HUES64 (cell line): ENCODE measurements at regions not wholly inside any gene's neighbourhood (a gene's known extent, or its start where the extent isn't known, plus 50 kb on each side); places are given as distances from the start of the nearest gene placed in this dataset.

Experiments used
- H3K27ac ChIP-seq: 2 replicates; pipeline ENCODE4 v1.7.0; 2013; ENCODE audit warnings: low read depth, low read length, inconsistent platforms
- H3K27me3 ChIP-seq: 2 replicates; pipeline ENCODE4 v1.6.1; 2013; ENCODE audit warnings: mild to moderate bottlenecking, low read length; ENCODE audit not compliant: insufficient read depth
- H3K36me3 ChIP-seq: 2 replicates; pipeline ENCODE4 v1.6.1; 2013; ENCODE audit warnings: mild to moderate bottlenecking, low read length; ENCODE audit not compliant: insufficient read depth
- H3K4me1 ChIP-seq: 2 replicates; pipeline ENCODE4 v1.6.1; 2013; ENCODE audit warnings: mild to moderate bottlenecking, low read length, moderate library complexity; ENCODE audit not compliant: insufficient read depth
- H3K4me3 ChIP-seq: 2 replicates; pipeline ENCODE4 v1.5.1; 2013; ENCODE audit warnings: mild to moderate bottlenecking, low read length, moderate library complexity
- H3K9ac ChIP-seq: 2 replicates; pipeline ENCODE4 v1.6.1; 2013; ENCODE audit warnings: mild to moderate bottlenecking, low read depth, low read length
- H3K9me3 ChIP-seq: 2 replicates; pipeline ENCODE4 v1.6.1; 2013; ENCODE audit warnings: low read depth, low read length; ENCODE audit not compliant: insufficient read depth
- WGBS: fragments of 150-250, 120-280 bp; methylation state at CpG from one replicate; pipeline ENCODE4 v1.1.7; 2013; ENCODE audit warnings: missing lambda C conversion rate; 5-methylcytosine and 5-hydroxymethylcytosine counted together

- WGBS: 92% methylated on average over 3 of the region's 3 CpGs
- Histone ChIP-seq H3K9me3 (no peaks in the 10 kb centered on the region), H3K27ac (no peak overlapping the region), H3K9ac (no peak overlapping the region), H3K27me3 (no peaks in the 10 kb centered on the region), H3K4me3 (no peak overlapping the region), H3K4me1 (peaks cover 7% of the 10 kb centered on the region), H3K36me3 (no peaks in the 10 kb centered on the region)
Observed at GRCh38 chr2:138324068-138324771, 177.3 kb upstream of the SPOPL start.

- no peaks in the 10 kb centered on the region for H3K36me3 ChIP-seq
- H3K9me3 ChIP-seq: no peaks in the 10 kb centered on the region
- no peaks in the 10 kb centered on the region for H3K4me1 ChIP-seq
- H3K27ac ChIP-seq: no peak overlapping the region
- 100% methylated on average over 1 of the region's 1 CpG for WGBS
- H3K27me3 ChIP-seq: no peaks in the 10 kb centered on the region
- H3K4me3 ChIP-seq: no peak overlapping the region
- no peak overlapping the region for H3K9ac ChIP-seq
Observed at GRCh38 chr2:138327967-138328366, 173.6 kb upstream of the SPOPL start.

GRCh38 chr2:138329162-138329561 lies 172.4 kb upstream of the SPOPL start:
- no peaks in the 10 kb centered on the region for H3K9me3 ChIP-seq
- H3K27ac ChIP-seq: no peak overlapping the region
- H3K4me3 ChIP-seq: no peak overlapping the region
- H3K36me3 ChIP-seq: no peaks in the 10 kb centered on the region
- 86% methylated on average over 2 of the region's 3 CpGs for WGBS
- H3K9ac ChIP-seq: no peak overlapping the region
- H3K27me3 ChIP-seq: no peaks in the 10 kb centered on the region
- no peaks in the 10 kb centered on the region for H3K4me1 ChIP-seq

GRCh38 chr2:138329591-138329990 lies 172.0 kb upstream of the SPOPL start:
- H3K9ac ChIP-seq: no peak overlapping the region
- H3K27me3 ChIP-seq: no peaks in the 10 kb centered on the region
- 93% methylated on average over 1 of the region's 1 CpG for WGBS
- no peaks in the 10 kb centered on the region for H3K36me3 ChIP-seq
- no peak overlapping the region for H3K27ac ChIP-seq
- no peak overlapping the region for H3K4me3 ChIP-seq
- no peaks in the 10 kb centered on the region for H3K4me1 ChIP-seq
- no peaks in the 10 kb centered on the region for H3K9me3 ChIP-seq

GRCh38 chr2:138333121-138333520 lies 168.4 kb upstream of the SPOPL start:
- Histone ChIP-seq H3K36me3 (no peaks in the 10 kb centered on the region), H3K4me1 (no peaks in the 10 kb centered on the region), H3K27me3 (no peaks in the 10 kb centered on the region), H3K27ac (no peak overlapping the region), H3K9me3 (no peaks in the 10 kb centered on the region), H3K9ac (no peak overlapping the region), H3K4me3 (no peak overlapping the region)

- H3K4me3 ChIP-seq: no peak overlapping the region
- H3K27me3 ChIP-seq: no peaks in the 10 kb centered on the region
- no peak overlapping the region for H3K27ac ChIP-seq
- H3K36me3 ChIP-seq: no peaks in the 10 kb centered on the region
- H3K9ac ChIP-seq: no peak overlapping the region
- H3K4me1 ChIP-seq: no peaks in the 10 kb centered on the region
- 100% methylated on average over 1 of the region's 1 CpG for WGBS
- H3K9me3 ChIP-seq: no peaks in the 10 kb centered on the region
Observed at GRCh38 chr2:138333677-138334076, 167.9 kb upstream of the SPOPL start.

GRCh38 chr2:138334323-138334722 lies 167.2 kb upstream of the SPOPL start:
- Histone ChIP-seq H3K4me3 (no peak overlapping the region), H3K27ac (no peak overlapping the region), H3K27me3 (no peaks in the 10 kb centered on the region), H3K4me1 (no peaks in the 10 kb centered on the region), H3K9me3 (no peaks in the 10 kb centered on the region), H3K36me3 (no peaks in the 10 kb centered on the region), H3K9ac (no peak overlapping the region)
- 79% methylated on average over 2 of the region's 3 CpGs for WGBS

GRCh38 chr2:138335036-138335435 lies 166.5 kb upstream of the SPOPL start:
- Histone ChIP-seq H3K27ac (no peak overlapping the region), H3K4me1 (no peaks in the 10 kb centered on the region), H3K27me3 (no peaks in the 10 kb centered on the region), H3K9ac (no peak overlapping the region), H3K36me3 (no peaks in the 10 kb centered on the region), H3K4me3 (no peak overlapping the region), H3K9me3 (no peaks in the 10 kb centered on the region)

GRCh38 chr2:138336146-138336545 lies 165.4 kb upstream of the SPOPL start:
- Histone ChIP-seq H3K27me3 (no peaks in the 10 kb centered on the region), H3K27ac (no peak overlapping the region), H3K9me3 (no peaks in the 10 kb centered on the region), H3K9ac (no peak overlapping the region), H3K4me1 (no peaks in the 10 kb centered on the region), H3K36me3 (no peaks in the 10 kb centered on the region), H3K4me3 (no peak overlapping the region)
- WGBS: 93% methylated on average over 2 of the region's 2 CpGs

GRCh38 chr2:138355244-138355643 lies 146.3 kb upstream of the SPOPL start:
- Histone ChIP-seq H3K4me1 (no peaks in the 10 kb centered on the region; the same call in 1 of the 2 replicates), H3K9ac (no peak overlapping the region), H3K36me3 (no peaks in the 10 kb centered on the region), H3K9me3 (no peaks in the 10 kb centered on the region), H3K27ac (no peak overlapping the region), H3K4me3 (no peak overlapping the region), H3K27me3 (no peaks in the 10 kb centered on the region)
- 95% methylated on average over 2 of the region's 2 CpGs for WGBS

- Histone ChIP-seq H3K4me3 (no peak overlapping the region), H3K4me1 (no peaks in the 10 kb centered on the region; the same call in 1 of the 2 replicates), H3K9me3 (no peaks in the 10 kb centered on the region), H3K36me3 (no peaks in the 10 kb centered on the region), H3K27ac (no peak overlapping the region), H3K27me3 (no peaks in the 10 kb centered on the region), H3K9ac (no peak overlapping the region)
- 91% methylated on average over 4 of the region's 4 CpGs for WGBS
Observed at GRCh38 chr2:138356178-138356577, 145.4 kb upstream of the SPOPL start.

GRCh38 chr2:138359532-138359931 lies 142.0 kb upstream of the SPOPL start:
- H3K4me3 ChIP-seq: no peak overlapping the region
- no CpG with 5 or more reads among the region's 1 CpG for WGBS

More at GRCh38 chr2:138359532-138359931, 142.0 kb upstream of the SPOPL start:
- Histone ChIP-seq H3K9ac (no peak overlapping the region), H3K27ac (no peak overlapping the region), H3K9me3 (no peaks in the 10 kb centered on the region), H3K27me3 (no peaks in the 10 kb centered on the region), H3K36me3 (no peaks in the 10 kb centered on the region), H3K4me1 (no peaks in the 10 kb centered on the region)
